SU-DHL-6 (cell line): ENCODE measurements at regions not wholly inside any gene's neighbourhood (a gene's known extent, or its start where the extent isn't known, plus 50 kb on each side); places are given as distances from the start of the nearest gene placed in this dataset.

Experiments
- H2AFZ ChIP-seq: fragments of 200-600 bp; sonication (generic); 2 replicates; pipeline ENCODE4 v1.6.1; 2014; ENCODE audit warnings: low read depth, mild to moderate bottlenecking, moderate library complexity, mixed read lengths, antibody characterized with exemption, low read length; ENCODE audit not compliant: severe bottlenecking
- H3F3A ChIP-seq: fragments of 200-600 bp; shearing (Covaris generic); 2 replicates; pipeline ENCODE4 v1.6.0; 2016; ENCODE audit warnings: antibody characterized with exemption, mild to moderate bottlenecking; ENCODE audit not compliant: insufficient read depth
- H3K27ac ChIP-seq: fragments of 200-600 bp; sonication (generic); 2 replicates; pipeline ENCODE4 v1.5.1; 2016; ENCODE audit warnings: low read depth, mild to moderate bottlenecking, low read length, moderate library complexity, mixed read lengths
- H3K27me3 ChIP-seq: fragments of 200-600 bp; sonication (generic), shearing (Covaris generic); 2 replicates; pipeline ENCODE4 v1.6.0; 2014; ENCODE audit warnings: mild to moderate bottlenecking, low read length
- H3K36me3 ChIP-seq: fragments of 200-600 bp; sonication (generic); 2 replicates; pipeline ENCODE4 v1.6.1; 2014; ENCODE audit warnings: mild to moderate bottlenecking, low read length, mixed read lengths
- H3K4me2 ChIP-seq: fragments of 300-600, 200-600 bp; shearing (Covaris generic), sonication (generic); 2 replicates; pipeline ENCODE4 v1.6.0; 2014; ENCODE audit warnings: low read length, low read depth, mild to moderate bottlenecking; ENCODE audit not compliant: poor library complexity, severe bottlenecking
- H3K4me3 ChIP-seq: fragments of 200-600 bp; sonication (generic); 2 replicates; pipeline ENCODE4 v1.5.1; 2014; ENCODE audit warnings: antibody characterized with exemption, low read length, mild to moderate bottlenecking, mixed read lengths; ENCODE audit not compliant: insufficient read depth, poor library complexity, severe bottlenecking
- H3K79me2 ChIP-seq: fragments of 200-600 bp; sonication (generic); 2 replicates; pipeline ENCODE4 v1.6.1; 2014; ENCODE audit warnings: mild to moderate bottlenecking, low read length, moderate library complexity; ENCODE audit not compliant: insufficient read depth
- H3K9ac ChIP-seq: fragments of 200-600 bp; sonication (generic); 2 replicates; pipeline ENCODE4 v1.7.0; 2014; ENCODE audit warnings: mild to moderate bottlenecking, low read length
- H3K9me2 ChIP-seq: fragments of 200-600 bp; sonication (generic); replicated peaks from 2 replicates; pipeline ENCODE4 v1.6.1; 2014; ENCODE audit warnings: low read length; ENCODE audit not compliant: insufficient read depth
- H3K9me3 ChIP-seq: fragments of 200-600 bp; sonication (generic); 2 replicates; pipeline ENCODE4 v1.6.1; 2014; ENCODE audit warnings: low read length, mixed read lengths; ENCODE audit not compliant: insufficient read depth
- H4K20me1 ChIP-seq: fragments of 200-600 bp; sonication (generic); 2 replicates; pipeline ENCODE4 v1.6.1; 2014; ENCODE audit warnings: low read depth, mild to moderate bottlenecking, antibody characterized with exemption, low read length, moderate library complexity, mixed read lengths
- EZH2phosphoT487 ChIP-seq: fragments of 200-600 bp; sonication (generic), shearing (Covaris generic); conservative IDR thresholded peaks from 2 replicates; pipeline ENCODE4 v1.6.1; 2018; ENCODE audit warnings: mild to moderate bottlenecking, antibody characterized with exemption, low read length, moderate library complexity, mixed read lengths
- TF ChIP-seq, protein P1 (sequence below): fragments of 200-600 bp; sonication (generic); IDR thresholded peaks from one replicate; pipeline ENCODE4 v1.5.1; 2017; ENCODE audit warnings: antibody characterized with exemption, mild to moderate bottlenecking, low read length, moderate library complexity; ENCODE audit not compliant: insufficient read depth, poor library complexity, severe bottlenecking

DNA sequence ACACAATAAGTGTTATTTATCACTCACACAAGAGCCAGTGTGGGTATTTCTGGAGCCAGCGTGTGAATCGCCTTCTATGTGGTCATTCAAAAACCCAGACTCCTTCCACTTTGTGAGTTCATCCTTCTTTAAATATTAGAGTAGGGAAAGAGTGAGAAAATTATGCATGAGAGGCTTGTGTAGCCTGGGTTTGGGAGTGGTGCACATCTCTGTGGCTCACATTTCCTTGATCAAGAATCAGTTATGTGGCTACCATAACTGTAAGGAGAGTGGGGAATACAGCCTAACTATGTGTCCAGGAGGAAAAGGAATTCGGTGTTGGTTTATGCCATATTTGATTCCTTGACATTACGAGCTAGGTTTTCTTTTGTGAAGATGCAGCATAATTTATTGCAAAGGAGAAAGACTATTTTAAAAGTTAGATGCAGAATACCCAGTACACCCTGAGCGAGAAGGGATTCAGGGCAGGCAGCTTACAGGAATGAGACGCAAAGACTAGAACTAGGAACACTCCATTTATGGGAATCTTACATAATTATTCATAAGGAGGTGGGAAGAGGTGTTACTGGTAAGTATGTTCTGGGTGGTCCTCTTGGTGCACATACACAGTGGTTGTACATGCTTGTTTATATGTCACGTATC, 638.5 kb downstream of the COL12A1 start:
- Histone ChIP-seq H3K9me2 (no peaks in the 10 kb centered on the region), H3K27me3 (no peaks in the 10 kb centered on the region), H3K27ac (no peak overlapping the region), H3K79me2 (no peaks in the 10 kb centered on the region), H3K4me2 (no peak overlapping the region), H3F3A (no peaks in the 10 kb centered on the region), H3K4me3 (no peak overlapping the region), H4K20me1 (no peaks in the 10 kb centered on the region), H3K9me3 (no peaks in the 10 kb centered on the region), H2AFZ (no peak overlapping the region), H3K9ac (no peak overlapping the region), H3K36me3 (no peaks in the 10 kb centered on the region)
- TF ChIP-seq, protein P1, sequence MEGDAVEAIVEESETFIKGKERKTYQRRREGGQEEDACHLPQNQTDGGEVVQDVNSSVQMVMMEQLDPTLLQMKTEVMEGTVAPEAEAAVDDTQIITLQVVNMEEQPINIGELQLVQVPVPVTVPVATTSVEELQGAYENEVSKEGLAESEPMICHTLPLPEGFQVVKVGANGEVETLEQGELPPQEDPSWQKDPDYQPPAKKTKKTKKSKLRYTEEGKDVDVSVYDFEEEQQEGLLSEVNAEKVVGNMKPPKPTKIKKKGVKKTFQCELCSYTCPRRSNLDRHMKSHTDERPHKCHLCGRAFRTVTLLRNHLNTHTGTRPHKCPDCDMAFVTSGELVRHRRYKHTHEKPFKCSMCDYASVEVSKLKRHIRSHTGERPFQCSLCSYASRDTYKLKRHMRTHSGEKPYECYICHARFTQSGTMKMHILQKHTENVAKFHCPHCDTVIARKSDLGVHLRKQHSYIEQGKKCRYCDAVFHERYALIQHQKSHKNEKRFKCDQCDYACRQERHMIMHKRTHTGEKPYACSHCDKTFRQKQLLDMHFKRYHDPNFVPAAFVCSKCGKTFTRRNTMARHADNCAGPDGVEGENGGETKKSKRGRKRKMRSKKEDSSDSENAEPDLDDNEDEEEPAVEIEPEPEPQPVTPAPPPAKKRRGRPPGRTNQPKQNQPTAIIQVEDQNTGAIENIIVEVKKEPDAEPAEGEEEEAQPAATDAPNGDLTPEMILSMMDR = no peak
- TF ChIP-seq EZH2phosphoT487 = no peak

DNA sequence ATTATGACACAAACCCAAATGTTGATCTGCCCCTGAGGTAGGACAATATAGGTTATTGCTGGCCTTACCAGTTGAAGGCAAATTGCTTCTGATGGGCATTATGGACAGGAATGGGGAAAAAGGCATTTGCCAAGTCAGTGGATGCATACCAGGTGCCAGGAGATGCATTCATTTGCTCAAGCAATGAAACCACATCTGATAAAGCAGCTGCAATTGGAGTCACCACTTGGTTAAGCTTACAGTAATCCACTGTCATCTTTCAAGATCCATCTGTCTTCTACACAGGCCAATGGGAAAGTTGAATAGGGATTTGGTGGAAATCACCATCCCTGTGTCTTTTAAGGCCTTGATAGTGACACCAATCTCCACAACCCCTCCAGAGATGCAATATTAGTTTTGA, 648.6 kb downstream of the COL12A1 start:
- H3K27me3 ChIP-seq = no peaks in the 10 kb centered on the region

DNA sequence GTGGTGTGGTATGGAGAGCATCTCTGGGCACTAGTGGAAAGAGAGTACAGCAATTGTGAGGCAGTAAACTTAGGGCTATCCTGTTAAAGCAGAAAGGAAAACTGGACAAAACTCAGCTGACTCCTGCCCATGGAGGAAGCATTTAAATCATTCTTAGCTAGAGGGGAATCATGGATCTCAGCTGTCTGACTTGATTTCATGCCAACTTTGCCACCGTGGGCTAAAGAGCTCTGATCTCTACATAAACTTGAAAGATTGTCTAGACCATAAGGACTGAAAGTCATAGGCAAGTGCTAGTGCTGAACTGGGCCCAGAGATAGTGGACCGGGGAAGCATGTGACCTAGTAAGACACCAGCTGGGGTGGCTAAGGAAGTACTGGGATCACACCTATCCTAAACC, 651.8 kb downstream of the COL12A1 start:
- H3K4me3 ChIP-seq = no peak overlapping the region
- H3K27me3 ChIP-seq = no peaks in the 10 kb centered on the region
- H2AFZ ChIP-seq = no peak overlapping the region
- H4K20me1 ChIP-seq = no peaks in the 10 kb centered on the region
- H3K36me3 ChIP-seq = no peaks in the 10 kb centered on the region
- no peak overlapping the region for H3K9ac ChIP-seq
- no peaks in the 10 kb centered on the region for H3K9me3 ChIP-seq
- H3K27ac ChIP-seq = no peak overlapping the region
- H3F3A ChIP-seq = no peaks in the 10 kb centered on the region
- no peaks in the 10 kb centered on the region for H3K79me2 ChIP-seq
- H3K9me2 ChIP-seq = no peaks in the 10 kb centered on the region
- TF ChIP-seq EZH2phosphoT487 = no peak
- TF ChIP-seq, protein P1 = no peak
- no peak overlapping the region for H3K4me2 ChIP-seq

More for the DNA sequence above, 648.6 kb downstream of the COL12A1 start:
- H3K79me2 ChIP-seq = no peaks in the 10 kb centered on the region
- H2AFZ ChIP-seq = no peak overlapping the region
- H3K9me3 ChIP-seq = no peaks in the 10 kb centered on the region
- H4K20me1 ChIP-seq = no peaks in the 10 kb centered on the region
- H3K9ac ChIP-seq = no peak overlapping the region
- no peak overlapping the region for H3K27ac ChIP-seq
- no peaks in the 10 kb centered on the region for H3K9me2 ChIP-seq
- no peak overlapping the region for H3K4me3 ChIP-seq
- H3K36me3 ChIP-seq = no peaks in the 10 kb centered on the region
- no peak overlapping the region for H3K4me2 ChIP-seq
- H3F3A ChIP-seq = no peaks in the 10 kb centered on the region
- TF ChIP-seq, protein P1 = no peak
- TF ChIP-seq EZH2phosphoT487 = no peak
